ENCODE measurements at regions not wholly inside any gene's neighbourhood (a gene's known extent, or its start where the extent isn't known, plus 50 kb on each side); places are given as distances from the start of the nearest gene placed in this dataset.

GRCh38 chr18:52278191-52278590, 61.8 kb upstream of the DCC start:
- no peak overlapping the region for H4K91ac ChIP-seq (replicated peaks; ENCODE audit: insufficient read length, low read length)
- 87% methylated on average over 2 of the region's 2 CpGs; no CpG with 5 or more reads in 1 of the 2 experiments for whole genome bisulfite sequencing, 2 experiments (ENCODE audit: extremely low coverage in 1 of 2, insufficient coverage in 1 of 2, insufficient read length in 1 of 2, insufficient replicate concordance in 2 of 2, low coverage in 1 of 2, low lambda C conversion rate in 2 of 2, missing lambda C conversion rate in 1 of 2)
- POLR2A ChIA-PET (ENCODE audit: partially characterized antibody) = no interaction called here

More at GRCh38 chr18:52278191-52278590, 61.8 kb upstream of the DCC start:
- Histone ChIP-seq H3K9me3 (ENCODE audit: insufficient read depth in 2 of 2, low read depth in 1 of 2, low read length in 1 of 2) (no peaks in the 10 kb centered on the region), H3K23ac (ENCODE audit: insufficient read length) (no peak overlapping the region), H2AFZ (ENCODE audit: low read length) (no peak overlapping the region), H3K4me2 (ENCODE audit: insufficient read depth in 1 of 2, low read depth in 2 of 2, low read length in 2 of 2) (no peak overlapping the region), H4K8ac (ENCODE audit: extremely low read depth, insufficient read depth, low read length) (no peak overlapping the region), H2BK5ac (ENCODE audit: low read depth, low read length) (no peak overlapping the region), H3K27me3 (replicated peaks in 1 of 4; ENCODE audit: control insufficient read depth in 3 of 4, extremely low read depth in 1 of 4, insufficient read depth in 3 of 4, low read length in 3 of 4) (no peaks in the 10 kb centered on the region), H3K56ac (replicated peaks; ENCODE audit: insufficient read length, low read depth, low read length) (no peak overlapping the region), H3K4me3 (ENCODE audit: extremely low read depth in 1 of 4, insufficient read depth in 2 of 4, low read depth in 3 of 4, low read length in 4 of 4) (no peak overlapping the region), H3K4ac (replicated peaks; ENCODE audit: insufficient read length, low read depth, low read length) (no peak overlapping the region), H2BK120ac (replicated peaks; ENCODE audit: low read depth, low read length) (no peak overlapping the region), H4K20me1 (replicated peaks in 1 of 2; ENCODE audit: control insufficient read depth in 1 of 2, insufficient read depth in 2 of 2, low read length in 2 of 2) (no peaks in the 10 kb centered on the region), H3K27ac (ENCODE audit: low read depth, low read length) (no peak overlapping the region), H3K18ac (ENCODE audit: extremely low read depth, low read length) (no peak overlapping the region), H3K14ac (ENCODE audit: insufficient read length) (no peak overlapping the region), H4K5ac (ENCODE audit: insufficient read length, low read depth, low read length) (no peak overlapping the region), H2AK5ac (ENCODE audit: low read depth, low read length) (no peak overlapping the region), H2BK15ac (ENCODE audit: low read length) (no peak overlapping the region), H3K79me1 (ENCODE audit: low read depth, low read length) (no peaks in the 10 kb centered on the region), H3K79me2 (ENCODE audit: control insufficient read depth in 1 of 2, insufficient read depth in 2 of 2, low read length in 2 of 2) (no peaks in the 10 kb centered on the region), H3K36me3 (ENCODE audit: control insufficient read depth in 2 of 4, insufficient read depth in 4 of 4, low read length in 3 of 4) (no peaks in the 10 kb centered on the region), H3K9ac (replicated peaks in 1 of 4; ENCODE audit: extremely low read depth in 1 of 4, low read depth in 3 of 4, low read length in 3 of 4) (no peak overlapping the region), H2BK12ac (ENCODE audit: low read depth, low read length) (no peak overlapping the region), H2BK20ac (ENCODE audit: low read length) (no peak overlapping the region), H3K23me2 (ENCODE audit: low read depth, low read length) (no peaks in the 10 kb centered on the region), H3K4me1 (replicated peaks in 1 of 4; ENCODE audit: control insufficient read depth in 3 of 4, insufficient read depth in 4 of 4, low read length in 3 of 4) (no peaks in the 10 kb centered on the region)
- FAIRE-seq = no peak
- TF ChIP-seq SAP30 (IDR thresholded peaks at IDR 0.05; ENCODE audit: insufficient read depth, insufficient replicate concordance, low read length) = no peak
- TF ChIP-seq TCF12 (IDR thresholded peaks at IDR 0.05; ENCODE audit: low read depth, low read length) = no peak
- no peak for TF ChIP-seq ZNF274 (IDR thresholded peaks at IDR 0.05; ENCODE audit: borderline replicate concordance, extremely low read depth, low read length)
- no peak for TF ChIP-seq KDM5A (IDR thresholded peaks at IDR 0.05; ENCODE audit: low read length)
- TF ChIP-seq, protein P1, sequence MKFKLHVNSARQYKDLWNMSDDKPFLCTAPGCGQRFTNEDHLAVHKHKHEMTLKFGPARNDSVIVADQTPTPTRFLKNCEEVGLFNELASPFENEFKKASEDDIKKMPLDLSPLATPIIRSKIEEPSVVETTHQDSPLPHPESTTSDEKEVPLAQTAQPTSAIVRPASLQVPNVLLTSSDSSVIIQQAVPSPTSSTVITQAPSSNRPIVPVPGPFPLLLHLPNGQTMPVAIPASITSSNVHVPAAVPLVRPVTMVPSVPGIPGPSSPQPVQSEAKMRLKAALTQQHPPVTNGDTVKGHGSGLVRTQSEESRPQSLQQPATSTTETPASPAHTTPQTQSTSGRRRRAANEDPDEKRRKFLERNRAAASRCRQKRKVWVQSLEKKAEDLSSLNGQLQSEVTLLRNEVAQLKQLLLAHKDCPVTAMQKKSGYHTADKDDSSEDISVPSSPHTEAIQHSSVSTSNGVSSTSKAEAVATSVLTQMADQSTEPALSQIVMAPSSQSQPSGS (IDR thresholded peaks at IDR 0.05; ENCODE audit: low read length) = no peak
- no peak for DNase-seq (ENCODE audit: low read depth in 1 of 2, low spot score in 2 of 2)
- CTCF ChIA-PET (ENCODE audit: partially characterized antibody) = no interaction called here
